GM10266 (cell line): ENCODE measurements at regions not wholly inside any gene's neighbourhood (a gene's known extent, or its start where the extent isn't known, plus 50 kb on each side); places are given as distances from the start of the nearest gene placed in this dataset.
A peak's percentile ranks its signal among the peaks of the same experiment; 100 is the strongest.

Experiments used
- DNase-seq: peaks from one replicate; pipeline ENCODE4 v3.0.0; 2012; ENCODE audit errors: extremely low spot score
- CTCF ChIP-seq: IDR thresholded peaks from 2 replicates; pipeline ENCODE4 v1.5.1; 2012; ENCODE audit warnings: mild to moderate bottlenecking, low read depth; ENCODE audit not compliant: control insufficient read depth, insufficient read depth; ENCODE audit errors: missing control alignments

DNA sequence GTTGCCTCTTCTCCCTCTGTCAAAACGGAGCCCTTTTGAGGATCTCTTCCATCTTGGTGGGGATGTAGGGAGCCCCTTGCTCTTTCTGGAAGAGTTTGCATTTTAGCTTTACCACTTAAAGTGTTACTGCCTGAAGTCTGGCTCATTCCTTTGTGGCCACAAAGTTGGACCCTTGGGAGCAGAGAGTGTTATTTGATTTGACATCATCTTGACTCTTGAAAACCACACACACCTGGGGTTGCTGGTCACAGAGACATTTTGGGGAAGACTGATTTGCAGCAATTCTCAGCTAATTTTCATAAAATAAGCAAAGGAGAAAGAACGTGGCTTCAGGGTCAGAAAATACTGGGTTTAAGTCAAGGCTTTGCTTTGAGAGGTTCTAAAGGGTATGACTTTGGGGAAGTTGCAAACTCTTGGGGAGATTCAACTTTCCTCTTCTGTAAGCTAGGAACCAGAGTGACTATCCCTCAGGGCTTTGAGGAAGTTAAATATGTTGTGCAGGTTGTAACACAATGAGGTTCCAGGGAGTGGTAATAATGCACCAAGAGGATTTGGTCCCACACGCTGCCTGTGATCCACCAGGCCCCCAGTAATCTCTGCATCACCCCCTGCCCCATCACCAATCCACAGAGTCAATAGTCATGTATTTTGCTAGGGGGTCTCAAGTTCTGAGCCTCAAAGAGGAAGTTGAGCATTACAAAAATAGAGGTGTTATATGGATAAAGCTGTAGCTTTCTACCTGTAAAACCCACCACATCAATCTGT, 141.6 kb upstream of the SLC24A3 start:
- TF ChIP-seq CTCF, result no peak
- no peak for DNase-seq

GRCh38 chr20:19071446-19071725, 141.1 kb upstream of the SLC24A3 start:
- DNase-seq, result peak; percentile 30
- TF ChIP-seq CTCF, result no peak

DNA sequence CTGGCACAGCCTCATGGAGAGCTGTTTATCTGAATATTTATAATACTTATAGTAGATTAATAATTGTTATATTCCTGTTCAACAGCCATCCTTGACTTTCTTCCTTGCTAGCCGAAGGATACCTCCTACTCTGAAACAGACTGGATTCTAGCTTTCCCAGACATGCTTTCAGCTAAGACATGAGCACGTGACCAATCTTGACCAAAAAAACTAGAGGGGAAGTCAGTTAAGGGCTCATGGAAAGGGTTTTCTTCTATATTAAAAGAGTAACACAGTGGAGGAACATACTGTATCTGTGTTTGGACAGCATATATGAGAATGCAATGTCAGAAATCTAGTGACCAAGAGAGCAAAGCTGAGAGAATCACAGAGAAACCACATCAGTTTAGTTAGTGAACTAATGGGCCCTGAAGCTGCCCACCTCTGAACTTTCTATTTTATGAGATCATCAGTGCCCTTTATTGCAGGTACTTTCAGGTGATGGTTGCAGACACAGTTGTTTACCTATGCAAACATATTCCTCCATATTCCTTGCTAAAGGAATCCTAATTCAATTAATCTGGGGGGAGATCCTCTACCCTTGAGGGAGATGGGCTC, 140.4 kb upstream of the SLC24A3 start:
- DNase-seq, result no peak
- TF ChIP-seq CTCF, result no peak

DNA sequence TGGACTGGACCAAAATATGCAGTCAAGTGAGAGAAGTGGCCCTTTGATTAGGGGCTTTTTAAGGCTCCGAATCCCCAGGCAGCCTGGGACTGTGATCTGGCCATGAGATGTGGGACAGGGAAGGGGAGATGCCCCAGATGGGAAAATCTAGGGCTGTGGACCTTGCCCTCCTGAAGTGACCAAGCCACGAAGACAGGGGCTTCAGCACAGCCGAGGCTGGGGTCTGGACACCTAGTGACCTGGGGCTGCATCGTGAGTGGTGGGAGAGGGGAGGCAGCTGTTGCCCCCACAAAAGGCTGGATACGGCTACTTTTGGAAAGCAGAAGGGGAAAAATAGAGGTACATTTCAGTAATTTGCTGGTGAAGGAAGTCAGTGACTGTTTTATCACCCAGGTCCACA, 139.5 kb upstream of the SLC24A3 start:
- no peak for TF ChIP-seq CTCF
- no peak for DNase-seq

GRCh38 chr20:19073584-19074218, 138.7 kb upstream of the SLC24A3 start:
- TF ChIP-seq CTCF, result peak; percentile 34
- DNase-seq, result no peak

GRCh38 chr20:19074356-19074755, 138.1 kb upstream of the SLC24A3 start:
- DNase-seq, result no peak
- no peak for TF ChIP-seq CTCF

- peak; percentile 21 for DNase-seq
- no peak for TF ChIP-seq CTCF
Observed at GRCh38 chr20:19074828-19075516, 137.5 kb upstream of the SLC24A3 start.
